GM19043 (cell line): ENCODE measurements at regions not wholly inside any gene's neighbourhood (a gene's known extent, or its start where the extent isn't known, plus 50 kb on each side); places are given as distances from the start of the nearest gene placed in this dataset.

Source experiments
- ATAC-seq: cut with Tn5 transposase; IDR thresholded peaks from one replicate; pipeline ENCODE4 v1.9.1; 2021; ENCODE audit warnings: low read depth; ENCODE audit not compliant: unreplicated experiment

GRCh38 chr3:72233571-72233970 lies 448.6 kb upstream of the PROK2 start:
- no peak for ATAC-seq

DNA sequence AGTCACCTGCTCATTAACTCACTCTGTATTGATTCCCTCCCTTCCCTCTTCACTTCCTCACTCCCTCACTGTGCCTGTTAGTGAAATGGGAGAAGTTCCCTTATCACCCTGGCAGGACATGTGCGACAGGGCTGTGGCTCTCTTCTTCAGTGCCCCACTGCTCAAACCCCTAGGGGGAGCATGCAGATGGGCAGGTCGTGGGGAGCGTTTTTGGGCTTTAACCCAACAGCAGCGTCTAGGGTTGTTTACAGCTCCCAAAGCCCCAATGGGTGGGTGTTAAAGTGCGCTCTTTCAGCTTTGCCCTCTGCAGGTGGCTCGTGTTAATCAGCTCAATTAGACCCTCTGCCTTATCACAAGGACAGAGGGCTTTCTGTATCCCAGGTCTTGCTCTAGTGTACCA lies 447.8 kb upstream of the PROK2 start:
- ATAC-seq = no peak

DNA sequence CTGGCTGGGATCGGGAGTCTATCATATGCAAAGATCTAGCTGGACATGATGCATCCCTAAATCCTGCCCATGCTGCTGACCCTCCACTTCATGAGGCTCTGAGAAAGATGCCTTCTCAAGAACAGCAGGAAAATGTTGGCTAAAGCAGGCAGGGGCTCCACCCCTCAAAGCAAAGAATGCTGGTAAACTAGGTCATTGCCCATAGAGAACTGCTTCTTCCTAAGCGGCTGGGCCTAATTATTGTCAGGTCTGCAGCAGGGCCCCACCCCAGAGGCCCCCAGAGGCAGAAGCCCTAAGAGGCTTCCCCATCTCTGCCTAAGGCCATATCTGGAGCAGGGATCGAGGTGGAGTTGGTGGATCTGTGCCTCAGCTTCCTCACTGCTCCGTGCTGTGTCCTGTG lies 447.4 kb upstream of the PROK2 start:
- ATAC-seq = no peak

DNA sequence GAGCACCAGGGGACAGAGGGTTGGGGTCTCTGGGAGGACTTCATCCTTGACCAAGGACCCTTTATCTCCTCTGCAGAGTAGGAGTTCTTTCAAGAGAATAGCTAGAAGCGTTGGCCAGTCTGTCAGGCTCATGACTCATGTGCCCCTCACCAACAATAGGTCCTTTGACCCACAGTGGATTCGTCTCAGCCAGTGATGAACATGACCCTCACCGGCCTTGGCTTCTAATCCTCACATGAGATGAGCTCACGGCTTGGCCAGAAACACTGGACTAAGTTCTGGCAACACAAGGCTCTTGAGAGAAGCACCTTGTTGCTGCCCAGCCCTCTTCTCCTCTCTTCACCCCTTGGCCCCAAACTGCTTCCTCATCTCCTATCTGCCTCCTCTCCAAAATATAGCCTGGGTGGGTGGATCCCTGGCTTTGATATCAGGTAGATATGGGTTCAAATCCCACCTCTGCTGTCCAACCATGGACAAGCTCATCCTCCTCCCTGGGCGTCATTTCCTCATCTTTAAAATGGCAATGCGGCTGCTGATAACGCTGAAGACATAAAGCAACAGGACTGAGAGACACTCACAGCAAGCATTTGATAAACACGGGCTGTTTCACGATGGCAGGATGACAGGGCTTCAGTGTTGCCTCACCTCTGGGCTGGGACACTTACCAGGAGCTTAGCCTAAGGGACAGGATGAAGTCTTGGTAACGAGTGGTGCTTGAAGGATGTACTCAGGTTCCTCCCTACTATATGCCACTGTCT lies 446.7 kb upstream of the PROK2 start:
- ATAC-seq = no peak

DNA sequence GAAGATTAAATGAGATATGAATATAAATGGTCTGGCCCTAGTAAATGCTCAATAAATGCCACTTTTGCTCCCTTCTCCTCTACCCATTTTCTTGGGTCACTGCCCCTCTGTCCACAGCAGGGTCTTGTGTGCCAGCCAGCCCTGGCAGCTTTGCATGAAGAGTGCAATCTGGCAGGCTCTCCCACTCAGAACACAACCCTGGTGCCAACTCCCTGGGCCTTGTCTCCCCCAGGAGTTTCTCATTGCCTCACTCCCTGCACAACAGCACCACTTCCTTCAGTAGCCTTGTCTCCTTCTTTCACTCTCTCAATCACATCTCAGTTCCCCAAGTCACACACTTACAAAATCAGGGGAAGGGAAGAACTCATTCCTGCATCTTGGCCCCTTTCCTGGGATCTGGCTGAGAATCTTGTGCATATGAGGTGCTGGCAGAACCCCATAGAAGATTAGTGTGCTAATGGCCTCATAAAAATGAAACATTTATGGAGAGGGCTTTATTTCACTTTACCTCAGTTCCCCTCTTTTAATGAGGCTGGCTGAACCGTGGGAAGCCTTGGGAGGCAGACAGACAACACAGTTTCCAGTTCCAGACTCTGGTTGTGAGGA lies 445.9 kb upstream of the PROK2 start:
- no peak for ATAC-seq

DNA sequence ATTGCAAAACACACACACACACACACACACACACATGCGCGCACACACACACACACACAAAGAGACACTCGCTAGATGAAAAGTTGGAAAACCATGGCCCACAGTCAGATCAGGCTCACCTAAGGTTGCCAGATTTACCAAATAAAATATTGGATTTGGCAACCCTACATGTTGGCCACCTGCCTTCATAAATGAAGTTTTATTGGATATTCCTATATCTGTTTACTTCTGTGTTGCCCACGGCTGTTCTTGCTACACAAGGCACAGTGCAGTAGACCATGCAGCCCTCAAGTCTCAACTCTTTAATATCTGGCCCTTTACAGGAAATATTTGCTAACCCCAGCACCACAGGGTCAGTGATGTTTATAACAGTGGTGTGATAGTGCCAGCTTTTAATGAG lies 445.0 kb upstream of the PROK2 start:
- ATAC-seq = no peak

- ATAC-seq = no peak
These were observed 442.6 kb upstream of the PROK2 start for GRCh38 chr3:72227486-72228070.

DNA sequence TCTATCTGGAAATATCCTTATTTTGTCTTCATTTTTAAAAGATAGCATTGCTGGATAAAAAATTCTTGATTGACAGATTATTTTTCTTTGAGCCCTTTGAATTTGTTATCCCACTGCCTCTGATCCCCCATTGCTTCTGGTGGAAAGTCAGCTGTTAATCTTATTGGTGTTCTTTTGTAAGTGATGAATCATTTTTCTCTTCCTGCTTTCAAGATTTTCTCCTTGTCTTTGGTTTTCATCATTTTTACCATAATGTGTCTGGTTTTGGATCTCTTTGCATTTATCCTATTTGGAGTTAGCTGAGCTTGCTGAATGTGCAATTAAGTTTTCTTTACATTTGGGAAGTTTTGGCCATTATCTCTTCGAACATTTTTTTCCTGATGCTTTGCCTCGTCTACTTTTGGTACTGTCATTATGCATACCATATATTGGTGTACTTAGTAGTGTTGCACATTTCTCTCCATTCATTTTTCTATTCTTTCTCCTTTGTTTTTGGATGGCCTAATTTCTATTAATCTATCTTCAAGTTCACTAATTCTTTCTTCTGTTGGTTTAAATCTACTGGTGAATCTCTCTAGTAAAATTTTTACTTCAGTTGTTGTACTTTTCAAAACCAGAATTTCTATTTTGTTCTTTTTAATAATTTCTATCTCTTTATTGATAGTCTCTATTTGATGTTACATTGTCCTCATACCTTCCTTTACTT lies 440.0 kb upstream of the PROK2 start:
- no peak for ATAC-seq

DNA sequence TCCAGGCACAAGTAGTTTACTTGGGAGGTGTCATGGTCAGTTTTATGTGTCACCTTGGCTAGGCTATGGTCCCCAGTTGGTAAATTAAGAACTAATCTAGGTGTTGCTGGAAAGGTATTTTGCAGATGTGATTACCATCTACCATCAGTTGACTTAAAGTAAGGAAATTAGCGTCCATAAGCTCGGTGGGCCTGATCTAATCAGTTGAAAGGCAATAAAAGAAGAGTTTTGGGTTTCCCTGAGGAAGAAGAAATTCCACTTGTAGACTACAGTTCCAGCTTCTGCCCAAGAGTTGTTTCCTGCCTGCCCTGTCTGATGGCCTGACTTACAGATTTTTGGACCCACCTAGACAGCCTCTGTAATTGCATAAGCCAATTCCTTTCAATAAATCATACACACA lies 438.7 kb upstream of the PROK2 start:
- ATAC-seq = no peak

GRCh38 chr3:72223116-72223515 lies 438.2 kb upstream of the PROK2 start:
- no peak for ATAC-seq

- no peak for ATAC-seq
These were observed 437.5 kb upstream of the PROK2 start for GRCh38 chr3:72222410-72222809.

GRCh38 chr3:72220946-72221345 lies 436.0 kb upstream of the PROK2 start:
- ATAC-seq = no peak

- no peak for ATAC-seq
These were observed 434.8 kb upstream of the PROK2 start for GRCh38 chr3:72219752-72220151.

- ATAC-seq = no peak
These were observed 432.6 kb upstream of the PROK2 start for GRCh38 chr3:72217570-72217969.

DNA sequence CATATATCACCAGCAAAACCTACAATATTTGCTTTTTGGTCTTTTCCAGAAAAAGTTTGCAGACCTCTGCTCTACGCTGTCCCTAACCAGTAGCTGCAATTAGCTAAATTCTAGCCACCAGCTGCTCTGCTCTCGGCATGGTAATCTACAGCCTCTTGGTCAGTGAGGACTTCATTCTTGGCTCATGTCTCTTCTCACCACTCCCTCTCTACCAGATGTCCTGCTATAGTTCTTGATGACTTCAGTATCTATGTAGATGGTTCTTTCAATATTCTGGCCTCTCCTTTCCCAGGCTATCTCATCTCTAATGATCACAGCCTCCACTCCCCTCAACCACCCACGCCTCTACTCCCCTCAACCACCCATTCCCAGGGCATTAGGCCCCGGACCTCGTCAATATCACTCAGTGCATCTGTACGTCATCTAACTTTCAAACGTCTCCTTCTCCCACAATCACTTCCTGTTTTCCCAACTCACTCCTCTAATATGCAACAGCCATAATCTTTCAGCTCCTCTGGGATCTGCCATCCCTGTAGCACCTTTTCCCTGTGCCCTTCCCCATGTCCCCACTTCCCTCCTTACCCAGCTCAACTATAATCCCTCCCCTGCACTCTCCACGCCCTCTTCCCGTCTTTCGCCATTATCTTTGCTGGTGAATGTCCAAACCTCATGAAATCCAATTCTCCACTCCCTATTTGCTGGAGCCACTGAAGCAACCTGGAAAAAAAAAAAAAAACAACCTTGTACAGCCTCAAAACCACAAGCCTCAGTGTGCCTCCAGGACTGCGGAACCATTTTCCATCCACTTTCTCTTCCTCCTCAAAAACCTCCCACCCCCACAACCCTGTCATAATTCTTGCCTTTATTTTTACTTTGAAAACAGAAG lies 429.4 kb upstream of the PROK2 start:
- ATAC-seq = no peak

DNA sequence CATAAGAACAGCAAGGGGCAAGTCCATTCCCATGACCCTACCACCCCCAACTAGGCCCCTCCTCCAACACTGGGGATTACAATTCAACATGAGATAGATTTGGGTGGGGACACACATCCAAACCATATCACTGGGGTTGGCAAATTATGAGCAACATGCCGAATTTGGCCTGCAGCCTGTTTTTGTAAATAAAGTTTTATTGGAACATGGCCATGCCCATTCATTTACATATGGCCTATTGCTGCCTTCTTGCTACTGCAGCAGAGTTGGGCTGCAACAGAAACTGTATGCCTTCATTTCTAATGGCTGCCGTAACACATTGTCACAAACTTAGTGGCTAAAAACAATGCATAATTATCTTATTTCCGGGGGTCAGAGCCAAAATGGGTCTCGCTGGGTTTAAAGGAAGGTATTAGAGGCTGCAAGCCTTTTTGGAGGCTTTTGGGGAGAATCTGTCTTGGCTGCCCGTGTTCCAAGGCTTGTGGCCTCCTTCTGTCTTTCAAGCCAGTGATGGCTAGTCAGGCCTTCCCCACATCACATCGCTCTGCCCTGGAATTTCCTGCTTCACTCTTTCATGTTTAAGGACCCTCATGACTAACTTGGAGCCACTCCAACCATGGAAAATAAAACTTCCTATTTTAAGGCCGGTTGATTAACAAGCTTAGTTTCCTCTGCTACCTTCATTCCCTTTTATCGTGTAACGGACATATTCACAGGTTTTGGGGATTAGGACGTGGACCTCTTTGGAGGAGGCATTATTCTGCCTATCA lies 428.5 kb upstream of the PROK2 start:
- ATAC-seq = no peak

GRCh38 chr3:72212396-72212795 lies 427.4 kb upstream of the PROK2 start:
- ATAC-seq = no peak

GRCh38 chr3:72210261-72210660 lies 425.3 kb upstream of the PROK2 start:
- ATAC-seq = no peak

GRCh38 chr3:72205297-72205826 lies 420.4 kb upstream of the PROK2 start:
- ATAC-seq = no peak

GRCh38 chr3:72204452-72204851 lies 419.5 kb upstream of the PROK2 start:
- no peak for ATAC-seq
